CD4-positive, alpha-beta T cell treated with Interleukin-2 at 100 ng/mL for 4 hours (primary cell): ENCODE measurements at regions not wholly inside any gene's neighbourhood (a gene's known extent, or its start where the extent isn't known, plus 50 kb on each side); places are given as distances from the start of the nearest gene placed in this dataset.

ENCODE experiments used
- DNase-seq: peaks from one replicate; pipeline ENCODE4 v3.0.0-alpha.2; 2020; ENCODE audit warnings: low spot score

- no peak for DNase-seq
These were observed 826.6 kb upstream of the COBL start for GRCh38 chr7:52143219-52143618.

GRCh38 chr7:52140851-52141250, 824.2 kb upstream of the COBL start:
- DNase-seq: no peak

GRCh38 chr7:52135403-52135802, 818.8 kb upstream of the COBL start:
- DNase-seq: no peak

- DNase-seq: no peak
These were observed 812.7 kb upstream of the COBL start for GRCh38 chr7:52129278-52129677.

- no peak for DNase-seq
These were observed 804.3 kb upstream of the COBL start for GRCh38 chr7:52120912-52121311.

- DNase-seq: no peak
These were observed 802.9 kb upstream of the COBL start for GRCh38 chr7:52119537-52119936.

- no peak for DNase-seq
These were observed 797.9 kb upstream of the COBL start for GRCh38 chr7:52114509-52114908.

GRCh38 chr7:52114056-52114455, 797.4 kb upstream of the COBL start:
- DNase-seq: no peak

- no peak for DNase-seq
These were observed 790.7 kb upstream of the COBL start for GRCh38 chr7:52107355-52107754.

GRCh38 chr7:52095861-52096260, 779.3 kb upstream of the COBL start:
- DNase-seq: no peak

GRCh38 chr7:52091996-52092395, 775.4 kb upstream of the COBL start:
- no peak for DNase-seq

GRCh38 chr7:52091101-52091500, 774.5 kb upstream of the COBL start:
- no peak for DNase-seq

GRCh38 chr7:52088008-52088901, 771.6 kb upstream of the COBL start:
- DNase-seq: no peak

GRCh38 chr7:52085610-52086009, 769.0 kb upstream of the COBL start:
- DNase-seq: no peak

- DNase-seq: no peak
These were observed 763.9 kb upstream of the COBL start for GRCh38 chr7:52080493-52080892.

- no peak for DNase-seq
These were observed 763.1 kb upstream of the COBL start for GRCh38 chr7:52079726-52080125.

GRCh38 chr7:52077571-52077970, 761.0 kb upstream of the COBL start:
- DNase-seq: no peak

- no peak for DNase-seq
These were observed 758.3 kb upstream of the COBL start for GRCh38 chr7:52074912-52075311.

- no peak for DNase-seq
These were observed 757.5 kb upstream of the COBL start for GRCh38 chr7:52074071-52074470.

- DNase-seq: no peak
These were observed 755.1 kb upstream of the COBL start for GRCh38 chr7:52071744-52072143.

GRCh38 chr7:52064493-52064892, 747.9 kb upstream of the COBL start:
- DNase-seq: no peak

- no peak for DNase-seq
These were observed 745.1 kb upstream of the COBL start for GRCh38 chr7:52061666-52062065.

- no peak for DNase-seq
These were observed 736.9 kb upstream of the COBL start for GRCh38 chr7:52053525-52053924.

GRCh38 chr7:52030722-52031121, 714.1 kb upstream of the COBL start:
- DNase-seq: no peak
